ENCODE measurements at regions not wholly inside any gene's neighbourhood (a gene's known extent, or its start where the extent isn't known, plus 50 kb on each side); places are given as distances from the start of the nearest gene placed in this dataset.

GRCh38 chr4:104879854-104880253 lies 266.8 kb upstream of the TET2 start:
- Histone ChIP-seq H3K9me3 (replicated peaks; ENCODE audit: control insufficient read depth, insufficient read depth, low read length) (no peaks in the 10 kb centered on the region), H3K27me3 (ENCODE audit: control insufficient read depth in 2 of 2, insufficient read depth in 2 of 2, low read length in 2 of 2) (no peaks in the 10 kb centered on the region), H3K4me3 (replicated peaks in 1 of 3; ENCODE audit: insufficient read depth in 1 of 3, low read depth in 1 of 3, low read length in 3 of 3) (no peak overlapping the region), H3K4me2 (ENCODE audit: insufficient read depth, low read length) (no peak overlapping the region), H2AFZ (ENCODE audit: low read depth, low read length) (no peak overlapping the region), H4K20me1 (replicated peaks; ENCODE audit: control insufficient read depth, extremely low read depth, insufficient read depth, low read length) (no peaks in the 10 kb centered on the region), H3K9ac (replicated peaks; ENCODE audit: extremely low read depth, insufficient read depth, low read length) (no peak overlapping the region), H3K27ac (ENCODE audit: insufficient read depth, low read depth, low read length) (no peak overlapping the region), H3K36me3 (ENCODE audit: control insufficient read depth in 2 of 2, extremely low read depth in 1 of 2, insufficient read depth in 2 of 2, low read length in 2 of 2) (no peaks in the 10 kb centered on the region), H3K9me1 (replicated peaks; ENCODE audit: control insufficient read depth, extremely low read depth, insufficient read depth, low read length) (no peaks in the 10 kb centered on the region), H3K79me2 (ENCODE audit: control insufficient read depth, insufficient read depth, low read length) (no peaks in the 10 kb centered on the region), H3K4me1 (ENCODE audit: control insufficient read depth, extremely low read depth, insufficient read depth, low read length) (no peaks in the 10 kb centered on the region)
- FAIRE-seq (no peak), DNase-seq (ENCODE audit: low read depth, low spot score) (no peak)
- ChIA-PET POLR2A (no interaction called here), CTCF (no interaction called here)
- intact Hi-C loops (cut with micrococcal nuclease), result no loop called here
- dilution Hi-C loops (cut with MboI; ENCODE audit: extremely low pct_ligation_motif_present, low sequenced_read_pairs), result no loop called here
- no TSS peak for BruUV-seq (replicated peaks)
- no peak for TF ChIP-seq FOS (IDR thresholded peaks at IDR 0.05; ENCODE audit: borderline replicate concordance, insufficient read depth, low read length)
- TF ChIP-seq MAX (IDR thresholded peaks at IDR 0.05; ENCODE audit: insufficient read depth, insufficient read length), result no peak
- no peak for TF ChIP-seq GATA2 (IDR thresholded peaks at IDR 0.05; ENCODE audit: insufficient read depth, insufficient read length, low read depth, low read length)
- TF ChIP-seq POLR2A (IDR thresholded peaks at IDR 0.05; ENCODE audit: low read depth, low read length), result no peak
- TF ChIP-seq CTCF (IDR thresholded peaks at IDR 0.05; ENCODE audit: extremely low read depth in 1 of 2, insufficient read depth in 1 of 2, low read depth in 1 of 2, low read length in 2 of 2), result no peak
- TF ChIP-seq MYC (IDR thresholded peaks at IDR 0.05; ENCODE audit: low read depth, low read length), result no peak

Data from endothelial cell of umbilical vein (primary cell).